ENCODE measurements at regions not wholly inside any gene's neighbourhood (a gene's known extent, or its start where the extent isn't known, plus 50 kb on each side); places are given as distances from the start of the nearest gene placed in this dataset.
A peak's percentile ranks its signal among the peaks of the same experiment; 100 is the strongest.

GRCh38 chr13:105334211-105334610, 1201.3 kb downstream of the EFNB2 start:
- DNase-seq: no peak

GRCh38 chr13:105333416-105333815, 1202.0 kb downstream of the EFNB2 start:
- DNase-seq: no peak

GRCh38 chr13:105329359-105329758, 1206.1 kb downstream of the EFNB2 start:
- no peak for DNase-seq

GRCh38 chr13:105328212-105328611, 1207.2 kb downstream of the EFNB2 start:
- DNase-seq: no peak

GRCh38 chr13:105327581-105328126, 1207.8 kb downstream of the EFNB2 start:
- peak; percentile 34 for DNase-seq

- no peak for DNase-seq
Measured at GRCh38 chr13:105319875-105320274, 1215.6 kb downstream of the EFNB2 start.

GRCh38 chr13:105316731-105317130, 1218.7 kb downstream of the EFNB2 start:
- no peak for DNase-seq

GRCh38 chr13:105312906-105313305, 1222.6 kb downstream of the EFNB2 start:
- DNase-seq: no peak

GRCh38 chr13:105311094-105311493, 1224.4 kb downstream of the EFNB2 start:
- no peak for DNase-seq

GRCh38 chr13:105307776-105308175, 1227.7 kb downstream of the EFNB2 start:
- no peak for DNase-seq

- no peak for DNase-seq
Measured at GRCh38 chr13:105297839-105298238, 1237.6 kb downstream of the EFNB2 start.

- no peak for DNase-seq
Measured at GRCh38 chr13:105291987-105292386, 1243.5 kb downstream of the EFNB2 start.

GRCh38 chr13:105290596-105290995, 1244.9 kb downstream of the EFNB2 start:
- DNase-seq: no peak

GRCh38 chr13:105285526-105285925, 1249.9 kb downstream of the EFNB2 start:
- DNase-seq: no peak

GRCh38 chr13:105282406-105283285, 1252.8 kb downstream of the EFNB2 start:
- DNase-seq: no peak

- DNase-seq: peak; percentile 17
Measured at GRCh38 chr13:105278943-105279381, 1256.5 kb downstream of the EFNB2 start.

GRCh38 chr13:105276571-105276970, 1258.9 kb downstream of the EFNB2 start:
- DNase-seq: peak; percentile 33

GRCh38 chr13:105273665-105274222, 1261.7 kb downstream of the EFNB2 start:
- no peak for DNase-seq

- no peak for DNase-seq
Measured at GRCh38 chr13:105272660-105273631, 1262.5 kb downstream of the EFNB2 start.

- no peak for DNase-seq
Measured at GRCh38 chr13:105266615-105267014, 1268.8 kb downstream of the EFNB2 start.

GRCh38 chr13:105262579-105262978, 1272.9 kb downstream of the EFNB2 start:
- no peak for DNase-seq

- DNase-seq: no peak
Measured at GRCh38 chr13:105259426-105259825, 1276.0 kb downstream of the EFNB2 start.

- DNase-seq: no peak
Measured at GRCh38 chr13:105255472-105255871, 1280.0 kb downstream of the EFNB2 start.
